ENCODE measurements at regions not wholly inside any gene's neighbourhood (a gene's known extent, or its start where the extent isn't known, plus 50 kb on each side); places are given as distances from the start of the nearest gene placed in this dataset.

DNA sequence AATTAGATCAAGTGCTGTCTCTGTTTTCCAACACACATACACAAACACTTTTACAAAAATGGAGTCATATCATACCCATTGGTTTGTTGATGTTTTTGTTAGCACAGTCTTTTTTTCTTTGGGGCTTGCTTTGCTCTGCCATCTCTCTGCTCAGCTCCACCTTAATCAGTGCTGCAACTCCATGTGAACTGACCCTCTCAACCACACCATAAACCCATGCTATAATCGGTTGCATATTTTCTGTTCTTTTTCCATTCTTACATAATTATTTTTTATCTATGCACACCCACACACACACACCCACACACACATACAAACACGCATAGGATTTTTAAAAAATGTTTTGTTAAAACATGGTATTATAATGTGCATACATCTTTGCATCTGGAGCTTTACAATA lies 91.0 kb upstream of the CDH13 start:
- Histone ChIP-seq H3K27me3 (ENCODE audit: control insufficient read depth in 1 of 2, insufficient read depth in 2 of 2, low read length in 2 of 2) (no peaks in the 10 kb centered on the region), H3K36me3 (replicated peaks in 1 of 2; ENCODE audit: control insufficient read depth in 1 of 2, insufficient read depth in 2 of 2, low read length in 2 of 2) (no peaks in the 10 kb centered on the region), H3K9ac (ENCODE audit: insufficient read depth, low read depth, low read length) (no peak overlapping the region), H3K4me3 (replicated peaks in 1 of 3; ENCODE audit: insufficient read depth in 1 of 3, low read depth in 2 of 3, low read length in 3 of 3) (no peak overlapping the region), H3K79me2 (ENCODE audit: insufficient read depth, low read length) (no peaks in the 10 kb centered on the region), H4K20me1 (ENCODE audit: insufficient read depth, low read length) (no peaks in the 10 kb centered on the region), H3K4me1 (ENCODE audit: insufficient read depth, low read length) (peaks cover 9% of the 10 kb centered on the region), H2AFZ (ENCODE audit: low read length) (no peak overlapping the region), H3K27ac (ENCODE audit: extremely low read length, insufficient read depth, low read length) (no peak overlapping the region), H3K9me3 (ENCODE audit: low read length) (peaks cover 14% of the 10 kb centered on the region; the same call in 1 of the 2 replicates), H3K4me2 (ENCODE audit: low read depth, low read length) (no peak overlapping the region)
- in situ Hi-C loops (cut with HindIII; ENCODE audit: extremely low pct_ligation_motif_present, low pct_unique_long_range_greater_than_20kb): no loop called here
- ATAC-seq (no peak), DNase-seq (ENCODE audit: low spot score) (no peak), FAIRE-seq (no peak)
- CTCF ChIA-PET (ENCODE audit: low intra/inter-chr PET ratio, low total read pairs): no interaction called here
- POLR2A ChIA-PET: no interaction called here
- BruUV-seq (replicated peaks): no TSS peak
- 38% methylated on average over 2 of the region's 2 CpGs for WGBS (ENCODE audit: low lambda C conversion rate)
- intact Hi-C loops (cut with micrococcal nuclease; ENCODE audit: unreplicated experiment): no loop called here
- TF ChIP-seq PHF8 (CRISPR knock-in tag; IDR thresholded peaks at IDR 0.05): no peak
- no peak for TF ChIP-seq BCL6 (CRISPR knock-in tag; IDR thresholded peaks at IDR 0.05)
- TF ChIP-seq, protein P1, sequence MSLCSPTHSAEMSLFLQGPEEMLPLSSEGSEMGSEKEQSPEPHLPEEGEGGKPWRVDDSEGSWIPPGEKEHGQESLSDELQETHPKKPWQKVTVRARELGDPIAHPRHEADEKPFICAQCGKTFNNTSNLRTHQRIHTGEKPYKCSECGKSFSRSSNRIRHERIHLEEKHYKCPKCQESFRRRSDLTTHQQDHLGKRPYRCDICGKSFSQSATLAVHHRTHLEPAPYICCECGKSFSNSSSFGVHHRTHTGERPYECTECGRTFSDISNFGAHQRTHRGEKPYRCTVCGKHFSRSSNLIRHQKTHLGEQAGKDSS (CRISPR knock-in tag; IDR thresholded peaks at IDR 0.05; ENCODE audit: borderline replicate concordance, low read depth): no peak
- TF ChIP-seq, protein P2, sequence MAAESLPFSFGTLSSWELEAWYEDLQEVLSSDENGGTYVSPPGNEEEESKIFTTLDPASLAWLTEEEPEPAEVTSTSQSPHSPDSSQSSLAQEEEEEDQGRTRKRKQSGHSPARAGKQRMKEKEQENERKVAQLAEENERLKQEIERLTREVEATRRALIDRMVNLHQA (CRISPR knock-in tag; IDR thresholded peaks at IDR 0.05): no peak
- no peak for TF ChIP-seq HNRNPH1 (optimal IDR thresholded peaks at IDR 0.05; ENCODE audit: low read depth, low read length)
- no peak for TF ChIP-seq NFIB (CRISPR knock-in tag; IDR thresholded peaks at IDR 0.05; ENCODE audit: borderline replicate concordance)
- no peak for TF ChIP-seq FOSL2 (CRISPR knock-in tag; IDR thresholded peaks at IDR 0.05)
- no peak for TF ChIP-seq AGO2 (optimal IDR thresholded peaks at IDR 0.05; ENCODE audit: low read depth, low read length)
- TF ChIP-seq ZNF841 (CRISPR knock-in tag; IDR thresholded peaks at IDR 0.05; ENCODE audit: borderline replicate concordance): no peak
- no peak for TF ChIP-seq FOSL1 (CRISPR knock-in tag; IDR thresholded peaks at IDR 0.05; ENCODE audit: borderline replicate concordance)
- TF ChIP-seq, protein P3, sequence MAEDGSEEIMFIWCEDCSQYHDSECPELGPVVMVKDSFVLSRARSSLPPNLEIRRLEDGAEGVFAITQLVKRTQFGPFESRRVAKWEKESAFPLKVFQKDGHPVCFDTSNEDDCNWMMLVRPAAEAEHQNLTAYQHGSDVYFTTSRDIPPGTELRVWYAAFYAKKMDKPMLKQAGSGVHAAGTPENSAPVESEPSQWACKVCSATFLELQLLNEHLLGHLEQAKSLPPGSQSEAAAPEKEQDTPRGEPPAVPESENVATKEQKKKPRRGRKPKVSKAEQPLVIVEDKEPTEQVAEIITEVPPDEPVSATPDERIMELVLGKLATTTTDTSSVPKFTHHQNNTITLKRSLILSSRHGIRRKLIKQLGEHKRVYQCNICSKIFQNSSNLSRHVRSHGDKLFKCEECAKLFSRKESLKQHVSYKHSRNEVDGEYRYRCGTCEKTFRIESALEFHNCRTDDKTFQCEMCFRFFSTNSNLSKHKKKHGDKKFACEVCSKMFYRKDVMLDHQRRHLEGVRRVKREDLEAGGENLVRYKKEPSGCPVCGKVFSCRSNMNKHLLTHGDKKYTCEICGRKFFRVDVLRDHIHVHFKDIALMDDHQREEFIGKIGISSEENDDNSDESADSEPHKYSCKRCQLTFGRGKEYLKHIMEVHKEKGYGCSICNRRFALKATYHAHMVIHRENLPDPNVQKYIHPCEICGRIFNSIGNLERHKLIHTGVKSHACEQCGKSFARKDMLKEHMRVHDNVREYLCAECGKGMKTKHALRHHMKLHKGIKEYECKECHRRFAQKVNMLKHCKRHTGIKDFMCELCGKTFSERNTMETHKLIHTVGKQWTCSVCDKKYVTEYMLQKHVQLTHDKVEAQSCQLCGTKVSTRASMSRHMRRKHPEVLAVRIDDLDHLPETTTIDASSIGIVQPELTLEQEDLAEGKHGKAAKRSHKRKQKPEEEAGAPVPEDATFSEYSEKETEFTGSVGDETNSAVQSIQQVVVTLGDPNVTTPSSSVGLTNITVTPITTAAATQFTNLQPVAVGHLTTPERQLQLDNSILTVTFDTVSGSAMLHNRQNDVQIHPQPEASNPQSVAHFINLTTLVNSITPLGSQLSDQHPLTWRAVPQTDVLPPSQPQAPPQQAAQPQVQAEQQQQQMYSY (CRISPR knock-in tag; IDR thresholded peaks at IDR 0.05): no peak
- no peak for TF ChIP-seq ZNF562 (CRISPR knock-in tag; IDR thresholded peaks at IDR 0.05; ENCODE audit: borderline replicate concordance)
- TF ChIP-seq ZFP62 (CRISPR knock-in tag; IDR thresholded peaks at IDR 0.05): no peak
- TF ChIP-seq POGZ (CRISPR knock-in tag; IDR thresholded peaks at IDR 0.05): no peak
- no peak for TF ChIP-seq ZNF343 (CRISPR knock-in tag; IDR thresholded peaks at IDR 0.05)
- no peak for TF ChIP-seq ZNF777 (CRISPR knock-in tag; IDR thresholded peaks at IDR 0.05)
- TF ChIP-seq, protein P4, sequence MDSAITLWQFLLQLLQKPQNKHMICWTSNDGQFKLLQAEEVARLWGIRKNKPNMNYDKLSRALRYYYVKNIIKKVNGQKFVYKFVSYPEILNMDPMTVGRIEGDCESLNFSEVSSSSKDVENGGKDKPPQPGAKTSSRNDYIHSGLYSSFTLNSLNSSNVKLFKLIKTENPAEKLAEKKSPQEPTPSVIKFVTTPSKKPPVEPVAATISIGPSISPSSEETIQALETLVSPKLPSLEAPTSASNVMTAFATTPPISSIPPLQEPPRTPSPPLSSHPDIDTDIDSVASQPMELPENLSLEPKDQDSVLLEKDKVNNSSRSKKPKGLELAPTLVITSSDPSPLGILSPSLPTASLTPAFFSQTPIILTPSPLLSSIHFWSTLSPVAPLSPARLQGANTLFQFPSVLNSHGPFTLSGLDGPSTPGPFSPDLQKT (CRISPR knock-in tag; IDR thresholded peaks at IDR 0.05; ENCODE audit: borderline replicate concordance): no peak
- TF ChIP-seq, protein P5, sequence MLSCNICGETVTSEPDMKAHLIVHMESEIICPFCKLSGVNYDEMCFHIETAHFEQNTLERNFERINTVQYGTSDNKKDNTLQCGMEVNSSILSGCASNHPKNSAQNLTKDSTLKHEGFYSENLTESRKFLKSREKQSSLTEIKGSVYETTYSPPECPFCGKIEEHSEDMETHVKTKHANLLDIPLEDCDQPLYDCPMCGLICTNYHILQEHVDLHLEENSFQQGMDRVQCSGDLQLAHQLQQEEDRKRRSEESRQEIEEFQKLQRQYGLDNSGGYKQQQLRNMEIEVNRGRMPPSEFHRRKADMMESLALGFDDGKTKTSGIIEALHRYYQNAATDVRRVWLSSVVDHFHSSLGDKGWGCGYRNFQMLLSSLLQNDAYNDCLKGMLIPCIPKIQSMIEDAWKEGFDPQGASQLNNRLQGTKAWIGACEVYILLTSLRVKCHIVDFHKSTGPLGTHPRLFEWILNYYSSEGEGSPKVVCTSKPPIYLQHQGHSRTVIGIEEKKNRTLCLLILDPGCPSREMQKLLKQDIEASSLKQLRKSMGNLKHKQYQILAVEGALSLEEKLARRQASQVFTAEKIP (CRISPR knock-in tag; IDR thresholded peaks at IDR 0.05; ENCODE audit: borderline replicate concordance): no peak
